A549 (cell line): ENCODE measurements at regions not wholly inside any gene's neighbourhood (a gene's known extent, or its start where the extent isn't known, plus 50 kb on each side); places are given as distances from the start of the nearest gene placed in this dataset.
A peak's percentile ranks its signal among the peaks of the same experiment; 100 is the strongest.

Source experiments
- ATAC-seq, 2 experiments: fragments of 200-7000 bp in 1 of 2; fragments of >200 bp in 1 of 2; cut with Nextera tagmentation in 1 of 2; cut with Tn5 transposase in 1 of 2; 3 replicates each; pipeline versions ENCODE4 v1.8.0 to v1.9.1; 2018 to 2020; ENCODE audit warnings: mild to moderate bottlenecking in 1 of 2, moderate library complexity in 1 of 2
- CTCF ChIA-PET: fragments of 300-600 bp; sonication (Branson Sonifier 250); formaldehyde crosslinking; extraction: SDS; loops from one replicate; lab custom pipeline; 2021; ENCODE audit warnings: antibody characterized with exemption, inconsistent platforms; lab: Yijun Ruan, JAX
- POLR2A ChIA-PET: fragments of 350-600 bp; formaldehyde crosslinking; extraction: SDS; loops from one replicate; lab custom pipeline; 2021; ENCODE audit warnings: antibody characterized with exemption, inconsistent platforms; lab: Yijun Ruan, JAX
- DNase-seq, 2 experiments: peaks; one replicate each; pipeline versions ENCODE4 v3.0.0 to v3.0.0-alpha.2; 2011 to 2016; ENCODE audit warnings: low read depth in 1 of 2, low spot score in 1 of 2
- FAIRE-seq: peaks from 2 replicates; lab custom pipeline; 2011; peaks lifted over from hg19 to GRCh38; lab: Jason Lieb, UNC
- H3K27ac ChIP-seq, 2 experiments: fragments of >200 bp; sonication (Bioruptor Twin); formaldehyde crosslinking; 3 replicates each; pipeline ENCODE4 v1.5.1; 2016 to 2017
- H3K4me1 ChIP-seq: fragments of >200 bp; sonication (Bioruptor Twin); formaldehyde crosslinking; 3 replicates; pipeline ENCODE4 v1.6.1; 2016
- H3K4me2 ChIP-seq: fragments of >200 bp; sonication (Bioruptor Twin); formaldehyde crosslinking; 3 replicates; pipeline ENCODE4 v1.6.1; 2016
- H3K4me3 ChIP-seq: fragments of >200 bp; sonication (Bioruptor Twin); formaldehyde crosslinking; 3 replicates; pipeline ENCODE4 v1.5.1; 2016
- H3K9me3 ChIP-seq: fragments of >200 bp; sonication (Bioruptor Twin); formaldehyde crosslinking; 3 replicates; pipeline ENCODE4 v1.6.1; 2016
- CBX2 ChIP-seq: fragments of 200-600 bp; sonication (generic); IDR thresholded peaks from 2 replicates; pipeline ENCODE4 v1.6.1; 2016; ENCODE audit warnings: low read depth, mild to moderate bottlenecking, borderline replicate concordance
- CBX8 ChIP-seq: fragments of 200-600 bp; sonication (generic); IDR thresholded peaks from 2 replicates; pipeline ENCODE4 v1.6.1; 2016
- CHD2 ChIP-seq: fragments of 150-350 bp; IDR thresholded peaks from 2 replicates; pipeline ENCODE4 v1.6.1; 2014; ENCODE audit warnings: low read length; ENCODE audit not compliant: partially characterized antibody
- EHF ChIP-seq: fragments of 250-450 bp; sonication (Bioruptor Pico); IDR thresholded peaks from 2 replicates; pipeline ENCODE4 v1.5.0; 2020; ENCODE audit warnings: mild to moderate bottlenecking
- EP300 ChIP-seq, 2 experiments: fragments of >200 bp; sonication (Bioruptor Twin); formaldehyde crosslinking; IDR thresholded peaks; 2 replicates in 1 of 2; 3 replicates in 1 of 2; pipeline ENCODE4 v1.6.1; 2016 to 2017
- GATA3 ChIP-seq: IDR thresholded peaks from 2 replicates; pipeline ENCODE4 v1.6.1; 2012; ENCODE audit warnings: borderline replicate concordance
- HDAC2 ChIP-seq: fragments of 200-600 bp; sonication (generic); IDR thresholded peaks from 2 replicates; pipeline ENCODE4 v1.6.1; 2016
- HEYL ChIP-seq: fragments of 250-450 bp; sonication (Bioruptor Pico); IDR thresholded peaks from 2 replicates; pipeline ENCODE4 v1.8.0; 2021; ENCODE audit warnings: mild to moderate bottlenecking, moderate library complexity
- JUNB ChIP-seq: fragments of >200 bp; sonication (Bioruptor Twin); formaldehyde crosslinking; IDR thresholded peaks from 2 replicates; pipeline ENCODE4 v1.6.1; 2016
- MAFK ChIP-seq: fragments of 450-650 bp; IDR thresholded peaks from 2 replicates; pipeline ENCODE4 v1.6.1; 2014; ENCODE audit not compliant: partially characterized antibody
- MAZ ChIP-seq: fragments of 150-350 bp; IDR thresholded peaks from 2 replicates; pipeline ENCODE4 v1.6.1; 2014; ENCODE audit warnings: antibody characterized with exemption, low read depth, low read length, borderline replicate concordance
- MYC ChIP-seq: IDR thresholded peaks from 2 replicates; pipeline ENCODE4 v1.6.1; 2012; ENCODE audit warnings: mild to moderate bottlenecking, inconsistent platforms, low read length, improper control_type of control experiment, borderline replicate concordance
- PHF8 ChIP-seq: fragments of 200-600 bp; sonication (generic); IDR thresholded peaks from 2 replicates; pipeline ENCODE4 v1.6.1; 2016; ENCODE audit warnings: low read depth, mild to moderate bottlenecking, antibody characterized with exemption, moderate library complexity, borderline replicate concordance
- RARB ChIP-seq: fragments of 250-450 bp; sonication (Bioruptor Pico); IDR thresholded peaks from 2 replicates; pipeline ENCODE4 v1.8.0; 2021; ENCODE audit warnings: mild to moderate bottlenecking, moderate library complexity
- RFX5 ChIP-seq: fragments of 450-650 bp; IDR thresholded peaks from 2 replicates; pipeline ENCODE4 v1.7.1; 2014; ENCODE audit warnings: antibody characterized with exemption, mild to moderate bottlenecking, moderate library complexity
- RNF2 ChIP-seq: fragments of 200-600 bp; sonication (generic); IDR thresholded peaks from 2 replicates; pipeline ENCODE4 v1.6.1; 2016; ENCODE audit warnings: low read depth, mild to moderate bottlenecking, antibody characterized with exemption, moderate library complexity, borderline replicate concordance
- WGBS: methylation state at CpG from one replicate; pipeline ENCODE4 v1.1.6; 2017; ENCODE audit errors: missing lambda C conversion rate; 5-methylcytosine and 5-hydroxymethylcytosine counted together
- TF ChIP-seq, protein P1 (sequence below): fragments of 150-350 bp; IDR thresholded peaks from 2 replicates; pipeline ENCODE4 v1.6.1; 2014; ENCODE audit warnings: low read depth, mild to moderate bottlenecking, low read length
- TF ChIP-seq, protein P2 (sequence below): IDR thresholded peaks from 2 replicates; pipeline ENCODE4 v1.6.1; 2012
- TF ChIP-seq, protein P3 (sequence below): fragments of >200 bp; sonication (Bioruptor Twin); formaldehyde crosslinking; IDR thresholded peaks from 3 replicates; pipeline ENCODE4 v1.6.1; 2016
- TF ChIP-seq, protein P4 (sequence below): fragments of 450-650 bp; IDR thresholded peaks from 2 replicates; pipeline ENCODE4 v1.6.1; 2014; ENCODE audit warnings: antibody characterized with exemption

DNA sequence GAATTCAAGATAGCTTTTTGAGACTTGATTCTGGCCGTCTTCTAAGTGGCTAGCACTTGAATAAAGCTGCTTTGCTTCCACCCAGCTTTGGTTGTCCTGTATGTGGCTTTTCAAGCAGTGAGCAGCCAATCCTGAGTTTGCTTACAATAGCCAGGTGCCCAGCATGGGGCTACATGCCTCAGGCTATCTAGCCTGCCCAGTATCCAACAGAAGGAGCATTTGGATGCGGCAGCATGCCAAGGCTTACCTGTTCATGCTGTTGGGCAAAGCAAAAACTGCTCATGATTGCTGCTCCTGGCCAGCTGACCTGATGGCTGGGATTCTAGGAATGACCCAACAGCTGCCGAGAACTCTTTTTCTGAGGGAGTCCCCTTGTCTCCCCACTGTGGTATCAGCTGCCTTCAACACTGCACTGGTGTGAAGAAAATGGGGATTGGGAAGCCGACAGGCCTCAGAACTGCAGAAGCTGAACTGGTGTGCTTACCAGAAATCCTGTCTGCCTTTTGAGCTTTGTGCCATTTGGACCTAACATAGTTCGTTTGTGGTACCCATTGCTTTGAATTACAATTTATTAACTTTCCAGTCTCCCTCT is 618.9 kb upstream of the IGFBP3 start (continued):
- TF ChIP-seq RARB (CRISPR knock-in tag): no peak
- no peak for TF ChIP-seq EP300 (IDR thresholded peaks at IDR 0.05)
- no peak for TF ChIP-seq EHF (CRISPR knock-in tag)
- TF ChIP-seq HEYL (CRISPR knock-in tag): no peak
- no peak for TF ChIP-seq RNF2
- TF ChIP-seq MYC: no peak
- TF ChIP-seq CHD2: no peak
- TF ChIP-seq HDAC2: no peak
- TF ChIP-seq, protein P1, sequence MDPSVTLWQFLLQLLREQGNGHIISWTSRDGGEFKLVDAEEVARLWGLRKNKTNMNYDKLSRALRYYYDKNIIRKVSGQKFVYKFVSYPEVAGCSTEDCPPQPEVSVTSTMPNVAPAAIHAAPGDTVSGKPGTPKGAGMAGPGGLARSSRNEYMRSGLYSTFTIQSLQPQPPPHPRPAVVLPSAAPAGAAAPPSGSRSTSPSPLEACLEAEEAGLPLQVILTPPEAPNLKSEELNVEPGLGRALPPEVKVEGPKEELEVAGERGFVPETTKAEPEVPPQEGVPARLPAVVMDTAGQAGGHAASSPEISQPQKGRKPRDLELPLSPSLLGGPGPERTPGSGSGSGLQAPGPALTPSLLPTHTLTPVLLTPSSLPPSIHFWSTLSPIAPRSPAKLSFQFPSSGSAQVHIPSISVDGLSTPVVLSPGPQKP: no peak
- no peak for TF ChIP-seq JUNB
- no peak for TF ChIP-seq CBX2

DNA sequence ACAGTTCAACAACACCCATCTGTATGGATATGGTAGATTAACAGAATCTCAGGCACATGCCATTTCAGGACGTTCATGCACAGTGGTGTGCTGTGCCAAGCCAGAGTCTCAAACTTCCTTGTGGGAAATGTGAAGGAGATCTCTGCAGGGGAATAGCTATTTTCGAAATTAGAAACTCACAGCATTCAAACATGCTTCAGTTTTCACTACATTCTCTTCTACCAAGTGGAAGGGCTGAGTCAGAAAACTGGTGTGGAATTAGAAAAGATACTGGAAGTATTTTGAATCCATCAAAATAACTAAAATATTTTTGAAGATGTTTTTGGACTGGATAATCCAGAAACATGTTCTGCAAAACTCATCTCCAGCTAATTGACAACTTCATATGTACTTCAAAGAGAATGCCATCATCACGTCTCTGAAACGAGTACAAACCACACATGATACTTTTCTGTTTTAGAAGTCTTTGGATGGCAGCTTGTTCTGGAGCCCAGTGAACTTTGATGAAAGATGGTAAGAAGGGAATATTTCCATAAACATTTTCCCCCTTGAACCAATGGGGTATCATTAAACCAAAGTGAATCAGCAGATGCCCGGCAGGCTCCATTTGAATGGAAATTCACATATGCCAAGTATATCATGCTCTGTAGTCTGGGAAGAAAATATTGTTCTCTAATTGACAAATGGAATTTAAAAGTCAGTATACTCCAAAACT is 616.3 kb upstream of the IGFBP3 start:
- 55% methylated on average over 5 of the region's 5 CpGs for WGBS
- no peak for ATAC-seq
- CTCF ChIA-PET: interaction anchor here (1.0 kb wide), 1 partner anchor 13 kb away, joined by 3 read pairs; no protein-coding TSS in a partner anchor
- POLR2A ChIA-PET: interaction anchor here (0.6 kb wide), 1 partner anchor 37 kb away, joined by 3 read pairs; no protein-coding TSS in a partner anchor
- Histone ChIP-seq H3K4me3 (no peak overlapping the region), H3K27ac (no peak overlapping the region), H3K4me2 (no peak overlapping the region), H3K4me1 (no peaks in the 10 kb centered on the region), H3K9me3 (no peaks in the 10 kb centered on the region)
- TF ChIP-seq MAFK (peak; percentile 0), RFX5 (no peak), CBX8 (no peak), PHF8 (no peak), MAZ (no peak), MYC (no peak)
- TF ChIP-seq, protein P2, sequence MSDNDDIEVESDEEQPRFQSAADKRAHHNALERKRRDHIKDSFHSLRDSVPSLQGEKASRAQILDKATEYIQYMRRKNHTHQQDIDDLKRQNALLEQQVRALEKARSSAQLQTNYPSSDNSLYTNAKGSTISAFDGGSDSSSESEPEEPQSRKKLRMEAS: no peak
- TF ChIP-seq, protein P3, sequence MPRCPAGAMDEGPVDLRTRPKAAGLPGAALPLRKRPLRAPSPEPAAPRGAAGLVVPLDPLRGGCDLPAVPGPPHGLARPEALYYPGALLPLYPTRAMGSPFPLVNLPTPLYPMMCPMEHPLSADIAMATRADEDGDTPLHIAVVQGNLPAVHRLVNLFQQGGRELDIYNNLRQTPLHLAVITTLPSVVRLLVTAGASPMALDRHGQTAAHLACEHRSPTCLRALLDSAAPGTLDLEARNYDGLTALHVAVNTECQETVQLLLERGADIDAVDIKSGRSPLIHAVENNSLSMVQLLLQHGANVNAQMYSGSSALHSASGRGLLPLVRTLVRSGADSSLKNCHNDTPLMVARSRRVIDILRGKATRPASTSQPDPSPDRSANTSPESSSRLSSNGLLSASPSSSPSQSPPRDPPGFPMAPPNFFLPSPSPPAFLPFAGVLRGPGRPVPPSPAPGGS: no peak
- FAIRE-seq: no peak
- no peak for DNase-seq

DNA sequence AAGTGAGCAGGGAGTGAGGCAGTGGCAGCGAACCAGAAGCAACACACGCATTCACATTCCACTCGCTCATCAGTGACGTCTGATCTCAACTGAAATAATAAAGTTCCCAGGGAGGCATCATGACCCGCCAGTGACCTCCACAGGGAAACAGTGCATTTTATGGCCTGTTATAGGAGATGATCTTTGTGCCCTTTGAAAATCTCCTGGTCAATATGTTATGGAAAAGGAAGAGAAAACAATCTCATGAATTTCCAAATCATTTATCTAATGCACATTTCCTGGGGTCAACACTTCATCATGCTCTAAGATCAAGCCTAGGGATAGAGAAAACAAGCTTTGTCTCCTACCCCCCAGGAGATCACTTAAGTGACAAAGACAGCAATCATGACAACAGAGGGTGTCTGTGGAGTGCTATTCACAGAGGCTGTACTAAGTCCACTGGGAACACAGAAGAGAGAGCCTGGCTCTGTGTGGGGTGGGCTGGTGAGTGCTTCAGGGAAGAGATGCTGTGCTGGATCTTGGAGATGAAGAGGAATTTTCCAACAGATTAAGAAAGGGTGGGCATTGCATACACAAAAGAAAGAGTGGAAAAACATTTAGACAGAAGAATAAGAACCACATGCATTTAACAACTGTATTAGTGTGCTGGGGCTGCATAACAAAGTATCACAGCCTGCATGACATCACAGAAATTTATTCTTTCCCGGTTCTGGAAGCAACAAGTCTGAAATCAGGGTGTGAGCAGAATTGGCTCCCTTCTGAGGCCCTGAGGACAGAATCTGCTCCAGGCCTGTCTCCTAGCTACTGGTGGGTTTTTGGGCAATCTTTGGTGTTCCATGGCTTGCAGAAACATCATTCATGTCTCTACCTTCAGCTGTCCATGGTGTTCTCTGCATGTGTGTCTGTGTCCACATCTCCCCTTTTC is 613.9 kb upstream of the IGFBP3 start:
- DNase-seq: peak in 1 of 2 experiments; percentile 51
- ATAC-seq: no peak
- H3K27ac ChIP-seq: peak overlapping the region; percentile 12 to 16; a peak in 1 of 6 replicates
- TF ChIP-seq GATA3: peak; percentile 51; the same call in 1 of the 2 replicates
- TF ChIP-seq, protein P4, sequence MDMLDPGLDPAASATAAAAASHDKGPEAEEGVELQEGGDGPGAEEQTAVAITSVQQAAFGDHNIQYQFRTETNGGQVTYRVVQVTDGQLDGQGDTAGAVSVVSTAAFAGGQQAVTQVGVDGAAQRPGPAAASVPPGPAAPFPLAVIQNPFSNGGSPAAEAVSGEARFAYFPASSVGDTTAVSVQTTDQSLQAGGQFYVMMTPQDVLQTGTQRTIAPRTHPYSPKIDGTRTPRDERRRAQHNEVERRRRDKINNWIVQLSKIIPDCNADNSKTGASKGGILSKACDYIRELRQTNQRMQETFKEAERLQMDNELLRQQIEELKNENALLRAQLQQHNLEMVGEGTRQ: no peak
- ChIA-PET POLR2A (no interaction called here), CTCF (no interaction called here)
- 67% methylated on average over 6 of the region's 6 CpGs for WGBS
- peaks cover 11% of the 10 kb centered on the region; the same call in 2 of the 3 replicates for H3K9me3 ChIP-seq
- no peak overlapping the region for H3K4me3 ChIP-seq
- H3K4me1 ChIP-seq: no peaks in the 10 kb centered on the region
- FAIRE-seq: no peak
- no peak overlapping the region for H3K4me2 ChIP-seq
